DOHH2 (cell line): ENCODE measurements at regions not wholly inside any gene's neighbourhood (a gene's known extent, or its start where the extent isn't known, plus 50 kb on each side); places are given as distances from the start of the nearest gene placed in this dataset.

ENCODE experiments used
- H3F3A ChIP-seq: fragments of 200-600 bp; sonication (generic), shearing (Covaris generic); 2 replicates; pipeline ENCODE4 v1.6.0; 2016; ENCODE audit warnings: antibody characterized with exemption, mild to moderate bottlenecking; ENCODE audit not compliant: control insufficient read depth, insufficient read depth
- H3K27ac ChIP-seq: fragments of 200-600 bp; sonication (generic); 2 replicates; pipeline ENCODE4 v1.5.1; 2014; ENCODE audit warnings: low read depth, mild to moderate bottlenecking, low read length, moderate library complexity
- H3K27me3 ChIP-seq: fragments of 200-600 bp; sonication (generic); 2 replicates; pipeline ENCODE4 v1.6.1; 2014; ENCODE audit warnings: mild to moderate bottlenecking, low read length, mixed read lengths; ENCODE audit not compliant: control insufficient read depth
- H3K36me3 ChIP-seq: fragments of 200-600 bp; sonication (generic); 2 replicates; pipeline ENCODE4 v1.6.1; 2014; ENCODE audit warnings: mild to moderate bottlenecking, low read length, moderate library complexity, mixed read lengths; ENCODE audit not compliant: control insufficient read depth
- H3K4me1 ChIP-seq: fragments of 200-600 bp; sonication (generic); 2 replicates; pipeline ENCODE4 v1.6.1; 2014; ENCODE audit warnings: mild to moderate bottlenecking, low read length, mixed read lengths; ENCODE audit not compliant: control insufficient read depth
- H3K4me2 ChIP-seq: fragments of 200-600 bp; sonication (generic); 2 replicates; pipeline ENCODE4 v1.6.0; 2014; ENCODE audit warnings: mild to moderate bottlenecking, low read length, moderate library complexity
- H3K4me3 ChIP-seq: fragments of 200-600 bp; sonication (generic); 2 replicates; pipeline ENCODE4 v1.5.1; 2014; ENCODE audit warnings: mild to moderate bottlenecking, low read length, mixed read lengths
- H3K79me2 ChIP-seq: fragments of 200-600 bp; sonication (generic); 2 replicates; pipeline ENCODE4 v1.6.1; 2014; ENCODE audit warnings: mild to moderate bottlenecking, low read length, mixed read lengths; ENCODE audit not compliant: control insufficient read depth
- H3K9me2 ChIP-seq: fragments of 200-600 bp; sonication (generic); replicated peaks from 2 replicates; pipeline ENCODE4 v1.6.1; 2014; ENCODE audit warnings: mild to moderate bottlenecking, low read length, mixed read lengths; ENCODE audit not compliant: control insufficient read depth
- H3K9me3 ChIP-seq: fragments of 200-600 bp; sonication (generic); 2 replicates; pipeline ENCODE4 v1.6.1; 2014; ENCODE audit warnings: antibody characterized with exemption, low read length, mixed read lengths; ENCODE audit not compliant: control insufficient read depth, insufficient read depth
- H4K20me1 ChIP-seq: fragments of 200-600 bp; sonication (generic); 2 replicates; pipeline ENCODE4 v1.6.0; 2014; ENCODE audit warnings: low read depth, mild to moderate bottlenecking, antibody characterized with exemption, low read length, moderate library complexity; ENCODE audit not compliant: control insufficient read depth, insufficient read depth
- CTCF ChIP-seq: fragments of 200-600 bp; sonication (generic); IDR thresholded peaks from one replicate; pipeline ENCODE4 v1.5.1; 2014; ENCODE audit warnings: antibody characterized with exemption, mild to moderate bottlenecking, low read depth, low read length; ENCODE audit not compliant: poor library complexity, severe bottlenecking
- EZH2phosphoT487 ChIP-seq: fragments of 200-600 bp; sonication (generic); IDR thresholded peaks from 2 replicates; pipeline ENCODE4 v1.6.1; 2017; ENCODE audit warnings: borderline replicate concordance, mild to moderate bottlenecking, antibody characterized with exemption, low read length, moderate library complexity, mixed read lengths

GRCh38 chr3:87175732-87176131, 51.4 kb upstream of the CHMP2B start:
- TF ChIP-seq CTCF (no peak), EZH2phosphoT487 (no peak)
- Histone ChIP-seq H3K4me3 (no peak overlapping the region), H3K4me2 (no peak overlapping the region)

GRCh38 chr3:87173776-87174175, 53.3 kb upstream of the CHMP2B start:
- H3K4me1 ChIP-seq: no peaks in the 10 kb centered on the region
- H3K9me3 ChIP-seq: no peaks in the 10 kb centered on the region
- H3K27ac ChIP-seq: no peak overlapping the region
- H3K9me2 ChIP-seq: no peaks in the 10 kb centered on the region
- H4K20me1 ChIP-seq: no peaks in the 10 kb centered on the region
- no peak for TF ChIP-seq EZH2phosphoT487
- no peak for TF ChIP-seq CTCF
- H3K4me2 ChIP-seq: no peak overlapping the region
- H3K27me3 ChIP-seq: no peaks in the 10 kb centered on the region
- no peaks in the 10 kb centered on the region for H3K79me2 ChIP-seq
- H3K4me3 ChIP-seq: no peak overlapping the region
- H3F3A ChIP-seq: no peaks in the 10 kb centered on the region
- no peaks in the 10 kb centered on the region for H3K36me3 ChIP-seq

More at GRCh38 chr3:87175732-87176131, 51.4 kb upstream of the CHMP2B start:
- Histone ChIP-seq H3K27me3 (no peaks in the 10 kb centered on the region), H3K36me3 (no peaks in the 10 kb centered on the region), H3K9me3 (no peaks in the 10 kb centered on the region), H3K79me2 (no peaks in the 10 kb centered on the region), H3F3A (no peaks in the 10 kb centered on the region), H3K4me1 (no peaks in the 10 kb centered on the region), H3K9me2 (no peaks in the 10 kb centered on the region), H3K27ac (no peak overlapping the region), H4K20me1 (no peaks in the 10 kb centered on the region)

GRCh38 chr3:87173071-87173470, 54.0 kb upstream of the CHMP2B start:
- no peaks in the 10 kb centered on the region for H3K9me2 ChIP-seq
- H3K4me1 ChIP-seq: no peaks in the 10 kb centered on the region
- H4K20me1 ChIP-seq: no peaks in the 10 kb centered on the region
- no peak overlapping the region for H3K4me3 ChIP-seq
- H3K27ac ChIP-seq: no peak overlapping the region
- H3K27me3 ChIP-seq: no peaks in the 10 kb centered on the region
- H3K4me2 ChIP-seq: no peak overlapping the region
- no peaks in the 10 kb centered on the region for H3K36me3 ChIP-seq
- no peaks in the 10 kb centered on the region for H3F3A ChIP-seq
- no peaks in the 10 kb centered on the region for H3K79me2 ChIP-seq
- H3K9me3 ChIP-seq: no peaks in the 10 kb centered on the region
- TF ChIP-seq CTCF (no peak), EZH2phosphoT487 (no peak)
